Gastroesophageal sphincter (tissue), 3 donors: ENCODE measurements at regions not wholly inside any gene's neighbourhood (a gene's known extent, or its start where the extent isn't known, plus 50 kb on each side); places are given as distances from the start of the nearest gene placed in this dataset.

Experiments
- CTCF ChIP-seq, 4 experiments: fragments of 200-600 bp in 2 of 4; fragments of 450-650 bp in 2 of 4; sonication (generic) in 1 of 4; IDR thresholded peaks; one replicate each; pipeline ENCODE4 v1.5.1; 2017 to 2019; ENCODE audit warnings: antibody characterized with exemption in 4 of 4, mild to moderate bottlenecking in 2 of 4, moderate library complexity in 2 of 4
- EP300 ChIP-seq: sonication (generic); formaldehyde crosslinking; IDR thresholded peaks from one replicate; pipeline ENCODE4 v1.6.1; 2017; ENCODE audit warnings: antibody characterized with exemption, mild to moderate bottlenecking

- no peak for TF ChIP-seq CTCF (IDR thresholded peaks at IDR 0.05)
- TF ChIP-seq EP300 = no peak
These were observed 576.5 kb downstream of the ZNF385D start for GRCh38 chr3:21174461-21174860.
